ENCODE measurements at regions not wholly inside any gene's neighbourhood (a gene's known extent, or its start where the extent isn't known, plus 50 kb on each side); places are given as distances from the start of the nearest gene placed in this dataset.

- H3K36me3 ChIP-seq, result no peaks in the 10 kb centered on the region
- H3K9me3 ChIP-seq, result no peaks in the 10 kb centered on the region
- H3K4me1 ChIP-seq, result no peaks in the 10 kb centered on the region
- H3K4me3 ChIP-seq, result no peak overlapping the region
- H3K27me3 ChIP-seq, result no peaks in the 10 kb centered on the region
- no peak for TF ChIP-seq CTCF (IDR thresholded peaks at IDR 0.05)
- DNase-seq (ENCODE audit: low spot score), result no peak
- H3K27ac ChIP-seq, result no peak overlapping the region
Observed at GRCh38 chrX:6693051-6693450, 158.1 kb upstream of the VCX3A start.

- no peak for TF ChIP-seq CTCF (IDR thresholded peaks at IDR 0.05)
Observed at GRCh38 chrX:6685489-6685888, 150.6 kb upstream of the VCX3A start.

GRCh38 chrX:6683353-6683752 is 148.4 kb upstream of the VCX3A start:
- no peaks in the 10 kb centered on the region for H3K9me3 ChIP-seq

More at GRCh38 chrX:6685489-6685888, 150.6 kb upstream of the VCX3A start:
- no peak for DNase-seq (ENCODE audit: low spot score)
- H3K27ac ChIP-seq, result no peak overlapping the region
- H3K9me3 ChIP-seq, result no peaks in the 10 kb centered on the region
- H3K4me3 ChIP-seq, result no peak overlapping the region
- no peaks in the 10 kb centered on the region for H3K36me3 ChIP-seq
- H3K27me3 ChIP-seq, result no peaks in the 10 kb centered on the region
- H3K4me1 ChIP-seq, result no peaks in the 10 kb centered on the region

GRCh38 chrX:6681521-6682145 is 146.7 kb upstream of the VCX3A start:
- H3K4me3 ChIP-seq, result no peak overlapping the region
- TF ChIP-seq CTCF (IDR thresholded peaks at IDR 0.05), result no peak
- DNase-seq (ENCODE audit: low spot score), result no peak
- H3K27ac ChIP-seq, result no peak overlapping the region
- H3K36me3 ChIP-seq, result no peaks in the 10 kb centered on the region
- H3K4me1 ChIP-seq, result no peaks in the 10 kb centered on the region
- no peaks in the 10 kb centered on the region for H3K9me3 ChIP-seq
- H3K27me3 ChIP-seq, result no peaks in the 10 kb centered on the region

More at GRCh38 chrX:6683353-6683752, 148.4 kb upstream of the VCX3A start:
- no peak for DNase-seq (ENCODE audit: low spot score)
- Histone ChIP-seq H3K27me3 (no peaks in the 10 kb centered on the region), H3K4me3 (no peak overlapping the region), H3K27ac (no peak overlapping the region), H3K36me3 (no peaks in the 10 kb centered on the region), H3K4me1 (no peaks in the 10 kb centered on the region)
- no peak for TF ChIP-seq CTCF (IDR thresholded peaks at IDR 0.05)

GRCh38 chrX:6679988-6680387 is 145.1 kb upstream of the VCX3A start:
- Histone ChIP-seq H3K4me1 (no peaks in the 10 kb centered on the region), H3K27ac (no peak overlapping the region), H3K36me3 (no peaks in the 10 kb centered on the region), H3K4me3 (no peak overlapping the region), H3K27me3 (no peaks in the 10 kb centered on the region), H3K9me3 (no peaks in the 10 kb centered on the region)
- DNase-seq (ENCODE audit: low spot score), result no peak
- TF ChIP-seq CTCF (IDR thresholded peaks at IDR 0.05), result no peak

- Histone ChIP-seq H3K9me3 (no peaks in the 10 kb centered on the region), H3K4me3 (no peak overlapping the region), H3K27ac (no peak overlapping the region), H3K27me3 (no peaks in the 10 kb centered on the region), H3K4me1 (no peaks in the 10 kb centered on the region), H3K36me3 (no peaks in the 10 kb centered on the region)
- DNase-seq (ENCODE audit: low spot score), result no peak
- no peak for TF ChIP-seq CTCF (IDR thresholded peaks at IDR 0.05)
Observed at GRCh38 chrX:6679550-6679949, 144.6 kb upstream of the VCX3A start.

Data from right atrium auricular region (tissue), 2 donors.